ENCODE measurements at regions not wholly inside any gene's neighbourhood (a gene's known extent, or its start where the extent isn't known, plus 50 kb on each side); places are given as distances from the start of the nearest gene placed in this dataset.

DNA sequence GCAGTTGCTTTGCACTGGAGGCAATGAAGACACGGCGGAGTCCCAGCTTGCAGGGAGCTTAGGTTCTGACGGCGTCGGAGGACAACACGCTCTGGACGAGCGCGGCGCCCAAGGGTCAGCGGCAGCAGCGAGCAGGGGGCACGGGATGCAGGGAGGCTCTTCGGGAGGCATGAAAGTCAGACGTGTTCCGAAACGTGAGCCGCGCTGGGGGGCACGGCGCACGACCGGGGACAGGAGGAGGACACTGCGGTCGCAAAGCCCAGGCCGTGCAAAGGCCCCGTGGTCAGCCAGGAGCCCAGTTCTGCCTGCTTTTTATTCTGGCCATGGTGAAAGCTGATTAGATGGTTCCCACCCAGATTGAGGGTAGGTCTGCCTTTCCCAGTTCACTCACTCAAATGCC, 294.6 kb downstream of the SNAPC1 start:
- intact Hi-C loops (cut with micrococcal nuclease; ENCODE audit: unreplicated experiment): no loop called here
- DNase-seq (ENCODE audit: low spot score): no peak
- no peaks in the 10 kb centered on the region for H3K36me3 ChIP-seq (replicated peaks in 1 of 2; ENCODE audit: control insufficient read depth in 1 of 2, insufficient read depth in 2 of 2, low read length in 2 of 2)
- no peak overlapping the region for H3K4me2 ChIP-seq (ENCODE audit: low read depth, low read length)
- ChIA-PET POLR2A (no interaction called here), CTCF (ENCODE audit: low intra/inter-chr PET ratio, low total read pairs) (no interaction called here)
- H4K20me1 ChIP-seq (ENCODE audit: insufficient read depth, low read length): no peaks in the 10 kb centered on the region
- H3K27ac ChIP-seq (ENCODE audit: extremely low read length, insufficient read depth, low read length): no peak overlapping the region
- H3K4me1 ChIP-seq (ENCODE audit: insufficient read depth, low read length): no peaks in the 10 kb centered on the region
- H3K4me3 ChIP-seq (replicated peaks in 1 of 3; ENCODE audit: insufficient read depth in 1 of 3, low read depth in 2 of 3, low read length in 3 of 3): no peak overlapping the region
- no peak overlapping the region for H3K9ac ChIP-seq (ENCODE audit: insufficient read depth, low read depth, low read length)
- WGBS (ENCODE audit: low lambda C conversion rate): 68% methylated on average over 13 of the region's 27 CpGs
- H3K27me3 ChIP-seq (ENCODE audit: control insufficient read depth in 1 of 2, insufficient read depth in 2 of 2, low read length in 2 of 2): no peaks in the 10 kb centered on the region
- no peaks in the 10 kb centered on the region for H3K79me2 ChIP-seq (ENCODE audit: insufficient read depth, low read length)
- H3K9me3 ChIP-seq (ENCODE audit: low read length): no peaks in the 10 kb centered on the region
- TF ChIP-seq ZNF703 (CRISPR knock-in tag; IDR thresholded peaks at IDR 0.05; ENCODE audit: borderline replicate concordance) (no peak), ZNF557 (CRISPR knock-in tag; IDR thresholded peaks at IDR 0.05) (no peak), GFI1 (CRISPR knock-in tag; IDR thresholded peaks at IDR 0.05; ENCODE audit: borderline replicate concordance) (no peak), TCF7 (IDR thresholded peaks at IDR 0.05; ENCODE audit: low read depth) (no peak), U2AF2 (IDR thresholded peaks at IDR 0.05; ENCODE audit: low read depth, low read length) (no peak), FOXA3 (CRISPR knock-in tag; IDR thresholded peaks at IDR 0.05) (no peak), ZSCAN20 (CRISPR knock-in tag; IDR thresholded peaks at IDR 0.05; ENCODE audit: borderline replicate concordance) (no peak), ZNF33A (CRISPR knock-in tag; IDR thresholded peaks at IDR 0.05; ENCODE audit: borderline replicate concordance) (no peak), GTF2F1 (IDR thresholded peaks at IDR 0.05; ENCODE audit: low read length) (no peak), ZNF724P (CRISPR knock-in tag; IDR thresholded peaks at IDR 0.05; ENCODE audit: borderline replicate concordance) (no peak)
- TF ChIP-seq, protein P1, sequence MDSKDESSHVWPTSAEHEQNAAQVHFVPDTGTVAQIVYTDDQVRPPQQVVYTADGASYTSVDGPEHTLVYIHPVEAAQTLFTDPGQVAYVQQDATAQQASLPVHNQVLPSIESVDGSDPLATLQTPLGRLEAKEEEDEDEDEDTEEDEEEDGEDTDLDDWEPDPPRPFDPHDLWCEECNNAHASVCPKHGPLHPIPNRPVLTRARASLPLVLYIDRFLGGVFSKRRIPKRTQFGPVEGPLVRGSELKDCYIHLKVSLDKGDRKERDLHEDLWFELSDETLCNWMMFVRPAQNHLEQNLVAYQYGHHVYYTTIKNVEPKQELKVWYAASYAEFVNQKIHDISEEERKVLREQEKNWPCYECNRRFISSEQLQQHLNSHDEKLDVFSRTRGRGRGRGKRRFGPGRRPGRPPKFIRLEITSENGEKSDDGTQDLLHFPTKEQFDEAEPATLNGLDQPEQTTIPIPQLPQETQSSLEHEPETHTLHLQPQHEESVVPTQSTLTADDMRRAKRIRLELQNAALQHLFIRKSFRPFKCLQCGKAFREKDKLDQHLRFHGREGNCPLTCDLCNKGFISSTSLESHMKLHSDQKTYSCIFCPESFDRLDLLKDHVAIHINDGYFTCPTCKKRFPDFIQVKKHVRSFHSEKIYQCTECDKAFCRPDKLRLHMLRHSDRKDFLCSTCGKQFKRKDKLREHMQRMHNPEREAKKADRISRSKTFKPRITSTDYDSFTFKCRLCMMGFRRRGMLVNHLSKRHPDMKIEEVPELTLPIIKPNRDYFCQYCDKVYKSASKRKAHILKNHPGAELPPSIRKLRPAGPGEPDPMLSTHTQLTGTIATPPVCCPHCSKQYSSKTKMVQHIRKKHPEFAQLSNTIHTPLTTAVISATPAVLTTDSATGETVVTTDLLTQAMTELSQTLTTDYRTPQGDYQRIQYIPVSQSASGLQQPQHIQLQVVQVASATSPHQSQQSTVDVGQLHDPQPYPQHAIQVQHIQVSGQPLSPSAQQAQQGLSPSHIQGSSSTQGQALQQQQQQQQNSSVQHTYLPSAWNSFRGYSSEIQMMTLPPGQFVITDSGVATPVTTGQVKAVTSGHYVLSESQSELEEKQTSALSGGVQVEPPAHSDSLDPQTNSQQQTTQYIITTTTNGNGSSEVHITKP (CRISPR knock-in tag; IDR thresholded peaks at IDR 0.05; ENCODE audit: low read depth): no peak
- TF ChIP-seq, protein P2, sequence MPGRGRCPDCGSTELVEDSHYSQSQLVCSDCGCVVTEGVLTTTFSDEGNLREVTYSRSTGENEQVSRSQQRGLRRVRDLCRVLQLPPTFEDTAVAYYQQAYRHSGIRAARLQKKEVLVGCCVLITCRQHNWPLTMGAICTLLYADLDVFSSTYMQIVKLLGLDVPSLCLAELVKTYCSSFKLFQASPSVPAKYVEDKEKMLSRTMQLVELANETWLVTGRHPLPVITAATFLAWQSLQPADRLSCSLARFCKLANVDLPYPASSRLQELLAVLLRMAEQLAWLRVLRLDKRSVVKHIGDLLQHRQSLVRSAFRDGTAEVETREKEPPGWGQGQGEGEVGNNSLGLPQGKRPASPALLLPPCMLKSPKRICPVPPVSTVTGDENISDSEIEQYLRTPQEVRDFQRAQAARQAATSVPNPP (CRISPR knock-in tag; IDR thresholded peaks at IDR 0.05): no peak
- FAIRE-seq: no peak
- H2AFZ ChIP-seq (ENCODE audit: low read length): no peak overlapping the region
- in situ Hi-C loops (cut with HindIII; ENCODE audit: extremely low pct_ligation_motif_present, low pct_unique_long_range_greater_than_20kb): no loop called here
- ATAC-seq: no peak
- BruUV-seq (replicated peaks): no TSS peak

Measured in HepG2 (cell line).